ENCODE measurements at regions not wholly inside any gene's neighbourhood (a gene's known extent, or its start where the extent isn't known, plus 50 kb on each side); places are given as distances from the start of the nearest gene placed in this dataset.

DNA sequence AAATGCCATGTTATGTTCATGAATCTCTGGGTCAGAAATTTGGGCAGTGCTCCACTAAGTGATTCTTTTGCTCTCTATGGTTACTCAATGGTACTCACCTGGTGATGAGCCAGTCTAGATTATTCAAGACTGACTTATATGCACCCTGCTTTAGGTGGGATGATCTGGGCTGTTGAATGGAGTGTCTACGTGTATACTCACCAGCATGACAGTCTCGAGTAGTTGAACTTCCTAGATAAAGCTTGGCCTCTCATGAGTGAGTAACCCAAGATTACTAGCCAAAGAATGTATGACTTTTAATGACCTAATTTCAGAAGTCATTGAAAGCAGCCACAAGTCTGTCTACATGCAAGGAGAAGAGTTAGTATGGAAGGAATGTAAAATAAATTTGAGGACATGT is 77.5 kb upstream of the CADM2 start:
- no peaks in the 10 kb centered on the region for H4K20me1 ChIP-seq (replicated peaks; ENCODE audit: insufficient read depth)
- H3K4me3 ChIP-seq = no peak overlapping the region
- Mint-ChIP-seq H3K27me3 (ENCODE audit: insufficient read depth, low read depth, poor library complexity) (no peaks in the 10 kb centered on the region), H3K36me3 (ENCODE audit: low read depth) (no peaks in the 10 kb centered on the region; the same call in 2 of the 3 replicates), H3K4me3 (no peak overlapping the region), H3K4me1 (no peaks in the 10 kb centered on the region), H3K27ac (no peak overlapping the region), H3K9me3 (no peaks in the 10 kb centered on the region; the same call in 1 of the 3 replicates)
- ATAC-seq = no peak
- no peak overlapping the region for H2AFZ ChIP-seq
- H3K79me2 ChIP-seq (replicated peaks; ENCODE audit: insufficient read depth) = no peaks in the 10 kb centered on the region
- TF ChIP-seq ZNF331 (CRISPR knock-in tag; IDR thresholded peaks at IDR 0.05; ENCODE audit: low read depth) (no peak), EZH2phosphoT487 (IDR thresholded peaks at IDR 0.05; ENCODE audit: unreplicated experiment) (no peak), JUNB (IDR thresholded peaks at IDR 0.05; ENCODE audit: unreplicated experiment) (no peak), STAT1 (IDR thresholded peaks at IDR 0.05; ENCODE audit: unreplicated experiment) (no peak), EZH2 (IDR thresholded peaks at IDR 0.05; ENCODE audit: low read depth, unreplicated experiment) (no peak), NANOG (IDR thresholded peaks at IDR 0.05; ENCODE audit: borderline replicate concordance) (no peak), ZNF114 (CRISPR knock-in tag; IDR thresholded peaks at IDR 0.05) (no peak), CREB1 (CRISPR knock-in tag; IDR thresholded peaks at IDR 0.05; ENCODE audit: low read depth) (no peak)
- TF ChIP-seq, protein P1, sequence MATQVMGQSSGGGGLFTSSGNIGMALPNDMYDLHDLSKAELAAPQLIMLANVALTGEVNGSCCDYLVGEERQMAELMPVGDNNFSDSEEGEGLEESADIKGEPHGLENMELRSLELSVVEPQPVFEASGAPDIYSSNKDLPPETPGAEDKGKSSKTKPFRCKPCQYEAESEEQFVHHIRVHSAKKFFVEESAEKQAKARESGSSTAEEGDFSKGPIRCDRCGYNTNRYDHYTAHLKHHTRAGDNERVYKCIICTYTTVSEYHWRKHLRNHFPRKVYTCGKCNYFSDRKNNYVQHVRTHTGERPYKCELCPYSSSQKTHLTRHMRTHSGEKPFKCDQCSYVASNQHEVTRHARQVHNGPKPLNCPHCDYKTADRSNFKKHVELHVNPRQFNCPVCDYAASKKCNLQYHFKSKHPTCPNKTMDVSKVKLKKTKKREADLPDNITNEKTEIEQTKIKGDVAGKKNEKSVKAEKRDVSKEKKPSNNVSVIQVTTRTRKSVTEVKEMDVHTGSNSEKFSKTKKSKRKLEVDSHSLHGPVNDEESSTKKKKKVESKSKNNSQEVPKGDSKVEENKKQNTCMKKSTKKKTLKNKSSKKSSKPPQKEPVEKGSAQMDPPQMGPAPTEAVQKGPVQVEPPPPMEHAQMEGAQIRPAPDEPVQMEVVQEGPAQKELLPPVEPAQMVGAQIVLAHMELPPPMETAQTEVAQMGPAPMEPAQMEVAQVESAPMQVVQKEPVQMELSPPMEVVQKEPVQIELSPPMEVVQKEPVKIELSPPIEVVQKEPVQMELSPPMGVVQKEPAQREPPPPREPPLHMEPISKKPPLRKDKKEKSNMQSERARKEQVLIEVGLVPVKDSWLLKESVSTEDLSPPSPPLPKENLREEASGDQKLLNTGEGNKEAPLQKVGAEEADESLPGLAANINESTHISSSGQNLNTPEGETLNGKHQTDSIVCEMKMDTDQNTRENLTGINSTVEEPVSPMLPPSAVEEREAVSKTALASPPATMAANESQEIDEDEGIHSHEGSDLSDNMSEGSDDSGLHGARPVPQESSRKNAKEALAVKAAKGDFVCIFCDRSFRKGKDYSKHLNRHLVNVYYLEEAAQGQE (IDR thresholded peaks at IDR 0.05; ENCODE audit: unreplicated experiment) = no peak
- TF ChIP-seq, protein P2, sequence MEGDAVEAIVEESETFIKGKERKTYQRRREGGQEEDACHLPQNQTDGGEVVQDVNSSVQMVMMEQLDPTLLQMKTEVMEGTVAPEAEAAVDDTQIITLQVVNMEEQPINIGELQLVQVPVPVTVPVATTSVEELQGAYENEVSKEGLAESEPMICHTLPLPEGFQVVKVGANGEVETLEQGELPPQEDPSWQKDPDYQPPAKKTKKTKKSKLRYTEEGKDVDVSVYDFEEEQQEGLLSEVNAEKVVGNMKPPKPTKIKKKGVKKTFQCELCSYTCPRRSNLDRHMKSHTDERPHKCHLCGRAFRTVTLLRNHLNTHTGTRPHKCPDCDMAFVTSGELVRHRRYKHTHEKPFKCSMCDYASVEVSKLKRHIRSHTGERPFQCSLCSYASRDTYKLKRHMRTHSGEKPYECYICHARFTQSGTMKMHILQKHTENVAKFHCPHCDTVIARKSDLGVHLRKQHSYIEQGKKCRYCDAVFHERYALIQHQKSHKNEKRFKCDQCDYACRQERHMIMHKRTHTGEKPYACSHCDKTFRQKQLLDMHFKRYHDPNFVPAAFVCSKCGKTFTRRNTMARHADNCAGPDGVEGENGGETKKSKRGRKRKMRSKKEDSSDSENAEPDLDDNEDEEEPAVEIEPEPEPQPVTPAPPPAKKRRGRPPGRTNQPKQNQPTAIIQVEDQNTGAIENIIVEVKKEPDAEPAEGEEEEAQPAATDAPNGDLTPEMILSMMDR (conservative IDR thresholded peaks at IDR 0.05; ENCODE audit: low read depth in 2 of 2) = no peak
- TF ChIP-seq, protein P3, sequence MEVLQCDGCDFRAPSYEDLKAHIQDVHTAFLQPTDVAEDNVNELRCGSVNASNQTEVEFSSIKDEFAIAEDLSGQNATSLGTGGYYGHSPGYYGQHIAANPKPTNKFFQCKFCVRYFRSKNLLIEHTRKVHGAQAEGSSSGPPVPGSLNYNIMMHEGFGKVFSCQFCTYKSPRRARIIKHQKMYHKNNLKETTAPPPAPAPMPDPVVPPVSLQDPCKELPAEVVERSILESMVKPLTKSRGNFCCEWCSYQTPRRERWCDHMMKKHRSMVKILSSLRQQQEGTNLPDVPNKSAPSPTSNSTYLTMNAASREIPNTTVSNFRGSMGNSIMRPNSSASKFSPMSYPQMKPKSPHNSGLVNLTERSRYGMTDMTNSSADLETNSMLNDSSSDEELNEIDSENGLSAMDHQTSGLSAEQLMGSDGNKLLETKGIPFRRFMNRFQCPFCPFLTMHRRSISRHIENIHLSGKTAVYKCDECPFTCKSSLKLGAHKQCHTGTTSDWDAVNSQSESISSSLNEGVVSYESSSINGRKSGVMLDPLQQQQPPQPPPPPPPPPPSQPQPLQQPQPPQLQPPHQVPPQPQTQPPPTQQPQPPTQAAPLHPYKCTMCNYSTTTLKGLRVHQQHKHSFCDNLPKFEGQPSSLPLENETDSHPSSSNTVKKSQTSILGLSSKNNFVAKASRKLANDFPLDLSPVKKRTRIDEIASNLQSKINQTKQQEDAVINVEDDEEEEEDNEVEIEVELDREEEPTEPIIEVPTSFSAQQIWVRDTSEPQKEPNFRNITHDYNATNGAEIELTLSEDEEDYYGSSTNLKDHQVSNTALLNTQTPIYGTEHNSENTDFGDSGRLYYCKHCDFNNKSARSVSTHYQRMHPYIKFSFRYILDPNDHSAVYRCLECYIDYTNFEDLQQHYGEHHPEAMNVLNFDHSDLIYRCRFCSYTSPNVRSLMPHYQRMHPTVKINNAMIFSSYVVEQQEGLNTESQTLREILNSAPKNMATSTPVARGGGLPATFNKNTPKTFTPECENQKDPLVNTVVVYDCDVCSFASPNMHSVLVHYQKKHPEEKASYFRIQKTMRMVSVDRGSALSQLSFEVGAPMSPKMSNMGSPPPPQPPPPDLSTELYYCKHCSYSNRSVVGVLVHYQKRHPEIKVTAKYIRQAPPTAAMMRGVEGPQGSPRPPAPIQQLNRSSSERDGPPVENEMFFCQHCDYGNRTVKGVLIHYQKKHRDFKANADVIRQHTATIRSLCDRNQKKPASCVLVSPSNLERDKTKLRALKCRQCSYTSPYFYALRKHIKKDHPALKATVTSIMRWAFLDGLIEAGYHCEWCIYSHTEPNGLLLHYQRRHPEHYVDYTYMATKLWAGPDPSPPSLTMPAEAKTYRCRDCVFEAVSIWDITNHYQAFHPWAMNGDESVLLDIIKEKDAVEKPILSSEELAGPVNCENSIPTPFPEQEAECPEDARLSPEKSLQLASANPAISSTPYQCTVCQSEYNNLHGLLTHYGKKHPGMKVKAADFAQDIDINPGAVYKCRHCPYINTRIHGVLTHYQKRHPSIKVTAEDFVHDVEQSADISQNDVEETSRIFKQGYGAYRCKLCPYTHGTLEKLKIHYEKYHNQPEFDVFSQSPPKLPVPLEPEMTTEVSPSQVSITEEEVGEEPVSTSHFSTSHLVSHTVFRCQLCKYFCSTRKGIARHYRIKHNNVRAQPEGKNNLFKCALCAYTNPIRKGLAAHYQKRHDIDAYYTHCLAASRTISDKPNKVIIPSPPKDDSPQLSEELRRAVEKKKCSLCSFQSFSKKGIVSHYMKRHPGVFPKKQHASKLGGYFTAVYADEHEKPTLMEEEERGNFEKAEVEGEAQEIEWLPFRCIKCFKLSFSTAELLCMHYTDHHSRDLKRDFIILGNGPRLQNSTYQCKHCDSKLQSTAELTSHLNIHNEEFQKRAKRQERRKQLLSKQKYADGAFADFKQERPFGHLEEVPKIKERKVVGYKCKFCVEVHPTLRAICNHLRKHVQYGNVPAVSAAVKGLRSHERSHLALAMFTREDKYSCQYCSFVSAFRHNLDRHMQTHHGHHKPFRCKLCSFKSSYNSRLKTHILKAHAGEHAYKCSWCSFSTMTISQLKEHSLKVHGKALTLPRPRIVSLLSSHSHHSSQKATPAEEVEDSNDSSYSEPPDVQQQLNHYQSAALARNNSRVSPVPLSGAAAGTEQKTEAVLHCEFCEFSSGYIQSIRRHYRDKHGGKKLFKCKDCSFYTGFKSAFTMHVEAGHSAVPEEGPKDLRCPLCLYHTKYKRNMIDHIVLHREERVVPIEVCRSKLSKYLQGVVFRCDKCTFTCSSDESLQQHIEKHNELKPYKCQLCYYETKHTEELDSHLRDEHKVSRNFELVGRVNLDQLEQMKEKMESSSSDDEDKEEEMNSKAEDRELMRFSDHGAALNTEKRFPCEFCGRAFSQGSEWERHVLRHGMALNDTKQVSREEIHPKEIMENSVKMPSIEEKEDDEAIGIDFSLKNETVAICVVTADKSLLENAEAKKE (CRISPR knock-in tag; IDR thresholded peaks at IDR 0.05) = no peak
- TF ChIP-seq, protein P4, sequence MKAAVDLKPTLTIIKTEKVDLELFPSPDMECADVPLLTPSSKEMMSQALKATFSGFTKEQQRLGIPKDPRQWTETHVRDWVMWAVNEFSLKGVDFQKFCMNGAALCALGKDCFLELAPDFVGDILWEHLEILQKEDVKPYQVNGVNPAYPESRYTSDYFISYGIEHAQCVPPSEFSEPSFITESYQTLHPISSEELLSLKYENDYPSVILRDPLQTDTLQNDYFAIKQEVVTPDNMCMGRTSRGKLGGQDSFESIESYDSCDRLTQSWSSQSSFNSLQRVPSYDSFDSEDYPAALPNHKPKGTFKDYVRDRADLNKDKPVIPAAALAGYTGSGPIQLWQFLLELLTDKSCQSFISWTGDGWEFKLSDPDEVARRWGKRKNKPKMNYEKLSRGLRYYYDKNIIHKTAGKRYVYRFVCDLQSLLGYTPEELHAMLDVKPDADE (IDR thresholded peaks at IDR 0.05) = no peak
- H3K36me3 ChIP-seq (ENCODE audit: insufficient read depth) = no peaks in the 10 kb centered on the region
- H3K4me1 ChIP-seq (ENCODE audit: insufficient read depth) = no peaks in the 10 kb centered on the region
- no peak overlapping the region for H3K27ac ChIP-seq (ENCODE audit: low read depth)
- H3K4me2 ChIP-seq = no peak overlapping the region
- H3F3A ChIP-seq (replicated peaks; ENCODE audit: low read depth) = no peaks in the 10 kb centered on the region
- no peaks in the 10 kb centered on the region for H3K9me2 ChIP-seq (ENCODE audit: insufficient read depth)
- DNase-seq (ENCODE audit: low spot score) = no peak
- no peaks in the 10 kb centered on the region for H3K27me3 ChIP-seq (ENCODE audit: insufficient read depth)
